Thyroid gland (tissue), 4 donors: ENCODE measurements at regions not wholly inside any gene's neighbourhood (a gene's known extent, or its start where the extent isn't known, plus 50 kb on each side); places are given as distances from the start of the nearest gene placed in this dataset.
"Not testable (repeated sequence)": the region's sequence is repeated elsewhere in the genome, so short reads cannot be mapped to it uniquely, and the experiment has no call there.

Experiments used
- DNase-seq, 2 donors: peaks; one replicate each; pipeline ENCODE4 v3.0.0-alpha.2; 2019
- H3K27ac ChIP-seq, 3 donors: fragments of 200-600 bp; sonication (generic); 1 replicate in 2 of 3; 2 replicates in 1 of 3; pipeline ENCODE4 v1.5.1; 2016 to 2019; ENCODE audit warnings: mild to moderate bottlenecking in 1 of 3, moderate library complexity in 1 of 3
- H3K27me3 ChIP-seq: fragments of 200-600 bp; sonication (generic); one replicate; pipeline ENCODE4 v1.5.1; 2019
- H3K36me3 ChIP-seq, 2 donors: fragments of 200-600 bp; sonication (generic); one replicate each; pipeline ENCODE4 v1.5.1; 2016 to 2019
- H3K4me1 ChIP-seq, 2 donors: fragments of 200-600 bp; sonication (generic); one replicate each; pipeline ENCODE4 v1.5.1; 2017 to 2019
- H3K4me3 ChIP-seq, 3 donors: fragments of 200-600 bp; sonication (generic); replicated peaks in 1 of 3; 1 replicate in 2 of 3; 2 replicates in 1 of 3; pipeline ENCODE4 v1.5.1; 2016; ENCODE audit warnings: mild to moderate bottlenecking in 1 of 3
- H3K9me3 ChIP-seq: fragments of 200-600 bp; sonication (generic); one replicate; pipeline ENCODE4 v1.5.1; 2017
- POLR2A ChIP-seq, 2 donors: fragments of 450-650 bp; IDR thresholded peaks; one replicate each; pipeline ENCODE4 v1.6.1; 2017; ENCODE audit warnings: antibody characterized with exemption in 2 of 2, mild to moderate bottlenecking in 2 of 2, moderate library complexity in 1 of 2
- WGBS, 2 donors: methylation state at CpG; one replicate each; pipeline ENCODE4 v1.1.5; 2017; 5-methylcytosine and 5-hydroxymethylcytosine counted together
- intact Hi-C: fragments of 100-400 bp; cut with DNase I; formaldehyde crosslinking; loops from one replicate; pipeline ENCODE4 v1.15.1; 2023
- TF ChIP-seq, protein P1 (sequence below), 6 experiments: fragments of 200-600 bp in 3 of 6; fragments of 450-650 bp in 3 of 6; sonication (generic) in 3 of 6; IDR thresholded peaks; one replicate each; pipeline ENCODE4 v1.5.1; 2016 to 2019; ENCODE audit warnings: antibody characterized with exemption in 6 of 6, mild to moderate bottlenecking in 2 of 6, inconsistent platforms in 1 of 6, moderate library complexity in 1 of 6

DNA sequence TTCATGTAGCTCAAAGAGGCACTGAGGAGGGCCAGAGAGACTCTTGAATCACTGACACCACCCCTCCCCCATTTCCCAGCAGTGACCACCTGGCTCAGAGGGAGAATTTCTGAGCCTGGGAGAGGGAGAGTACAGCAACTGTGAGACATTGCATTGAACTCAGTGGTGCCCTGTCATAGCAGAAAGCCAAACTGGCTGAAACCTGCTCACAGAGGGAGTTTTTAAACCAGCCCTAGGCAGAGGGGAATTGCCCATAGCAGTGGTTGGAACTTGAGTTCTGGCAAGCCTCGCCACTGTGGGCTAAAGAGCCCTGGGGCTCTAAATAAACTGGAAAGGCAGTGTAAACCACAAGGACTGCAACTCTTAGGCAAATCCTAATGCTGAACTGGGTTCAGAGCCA, 243.1 kb downstream of the ADCYAP1 start:
- 38 to 71% methylated on average over 1 of the region's 1 CpG for WGBS, 2 donors
- no peaks in the 10 kb centered on the region for H3K27me3 ChIP-seq
- intact Hi-C loops: no loop called here

DNA sequence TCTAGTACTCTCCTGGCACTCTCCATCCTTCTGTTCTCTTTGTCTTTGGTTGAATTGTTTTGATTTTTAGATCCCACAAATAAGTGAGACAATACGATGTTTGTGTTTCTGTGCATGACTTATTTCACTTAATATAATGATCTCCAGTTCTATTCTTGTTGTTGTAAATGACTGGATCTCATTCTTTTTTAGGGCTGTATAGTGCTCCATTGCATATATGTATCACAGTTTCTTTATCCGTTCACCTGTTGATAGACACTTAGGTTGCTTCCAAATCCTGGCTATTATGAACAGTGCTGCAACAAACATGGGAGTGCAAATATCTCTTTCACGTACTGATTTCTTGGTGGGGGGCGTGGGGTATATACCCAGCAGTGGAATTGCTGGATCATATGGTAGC, 245.0 kb downstream of the ADCYAP1 start:
- no peaks in the 10 kb centered on the region for H3K4me1 ChIP-seq
- no peaks in the 10 kb centered on the region for H3K36me3 ChIP-seq
- H3K27ac ChIP-seq: no peak overlapping the region
- DNase-seq: no peak
- intact Hi-C loops: no loop called here
- no peak overlapping the region for H3K4me3 ChIP-seq
- 92 to 96% methylated on average over 4 of the region's 4 CpGs for WGBS, 2 donors
- no peak for TF ChIP-seq POLR2A (IDR thresholded peaks at IDR 0.05)
- TF ChIP-seq, protein P1, sequence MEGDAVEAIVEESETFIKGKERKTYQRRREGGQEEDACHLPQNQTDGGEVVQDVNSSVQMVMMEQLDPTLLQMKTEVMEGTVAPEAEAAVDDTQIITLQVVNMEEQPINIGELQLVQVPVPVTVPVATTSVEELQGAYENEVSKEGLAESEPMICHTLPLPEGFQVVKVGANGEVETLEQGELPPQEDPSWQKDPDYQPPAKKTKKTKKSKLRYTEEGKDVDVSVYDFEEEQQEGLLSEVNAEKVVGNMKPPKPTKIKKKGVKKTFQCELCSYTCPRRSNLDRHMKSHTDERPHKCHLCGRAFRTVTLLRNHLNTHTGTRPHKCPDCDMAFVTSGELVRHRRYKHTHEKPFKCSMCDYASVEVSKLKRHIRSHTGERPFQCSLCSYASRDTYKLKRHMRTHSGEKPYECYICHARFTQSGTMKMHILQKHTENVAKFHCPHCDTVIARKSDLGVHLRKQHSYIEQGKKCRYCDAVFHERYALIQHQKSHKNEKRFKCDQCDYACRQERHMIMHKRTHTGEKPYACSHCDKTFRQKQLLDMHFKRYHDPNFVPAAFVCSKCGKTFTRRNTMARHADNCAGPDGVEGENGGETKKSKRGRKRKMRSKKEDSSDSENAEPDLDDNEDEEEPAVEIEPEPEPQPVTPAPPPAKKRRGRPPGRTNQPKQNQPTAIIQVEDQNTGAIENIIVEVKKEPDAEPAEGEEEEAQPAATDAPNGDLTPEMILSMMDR (IDR thresholded peaks at IDR 0.05): no peak
- no peaks in the 10 kb centered on the region for H3K27me3 ChIP-seq
- H3K9me3 ChIP-seq: no peaks in the 10 kb centered on the region

More for the DNA sequence above, 243.1 kb downstream of the ADCYAP1 start:
- Histone ChIP-seq H3K4me1 (no peaks in the 10 kb centered on the region), H3K27ac (no peak overlapping the region), H3K36me3 (no peaks in the 10 kb centered on the region), H3K9me3 (no peaks in the 10 kb centered on the region), H3K4me3 (no peak overlapping the region)
- no peak for DNase-seq
- no peak for TF ChIP-seq POLR2A (IDR thresholded peaks at IDR 0.05)
- TF ChIP-seq, protein P1 (IDR thresholded peaks at IDR 0.05): no peak

DNA sequence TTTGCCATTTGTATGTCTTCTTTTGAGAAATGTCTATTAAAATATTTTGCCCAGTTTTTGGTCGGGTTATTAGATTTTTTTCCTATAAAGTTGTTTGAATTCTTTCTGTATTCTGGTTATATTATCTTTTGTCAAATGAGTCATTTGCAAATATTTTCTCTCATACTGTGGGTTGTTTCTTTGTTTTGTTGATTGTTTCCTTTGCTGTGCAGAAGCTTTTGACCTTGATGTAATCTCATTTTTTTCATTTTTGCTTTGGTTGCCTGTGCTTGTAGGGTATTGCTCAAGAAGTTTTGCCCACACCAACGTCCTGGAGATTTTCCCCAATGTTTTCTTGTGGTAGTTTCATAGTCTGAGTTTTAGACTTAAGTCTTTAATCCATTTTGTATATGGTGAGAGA, 245.7 kb downstream of the ADCYAP1 start:
- H3K27me3 ChIP-seq: no peaks in the 10 kb centered on the region
- no peak overlapping the region for H3K27ac ChIP-seq
- H3K36me3 ChIP-seq: no peaks in the 10 kb centered on the region
- no peaks in the 10 kb centered on the region for H3K4me1 ChIP-seq
- DNase-seq: no peak
- WGBS, 2 donors: 65 to 68% methylated on average over 2 of the region's 2 CpGs
- TF ChIP-seq, protein P1 (IDR thresholded peaks at IDR 0.05): no peak
- TF ChIP-seq POLR2A (IDR thresholded peaks at IDR 0.05): no peak
- H3K9me3 ChIP-seq: no peaks in the 10 kb centered on the region
- intact Hi-C loops: no loop called here
- H3K4me3 ChIP-seq: no peak overlapping the region

DNA sequence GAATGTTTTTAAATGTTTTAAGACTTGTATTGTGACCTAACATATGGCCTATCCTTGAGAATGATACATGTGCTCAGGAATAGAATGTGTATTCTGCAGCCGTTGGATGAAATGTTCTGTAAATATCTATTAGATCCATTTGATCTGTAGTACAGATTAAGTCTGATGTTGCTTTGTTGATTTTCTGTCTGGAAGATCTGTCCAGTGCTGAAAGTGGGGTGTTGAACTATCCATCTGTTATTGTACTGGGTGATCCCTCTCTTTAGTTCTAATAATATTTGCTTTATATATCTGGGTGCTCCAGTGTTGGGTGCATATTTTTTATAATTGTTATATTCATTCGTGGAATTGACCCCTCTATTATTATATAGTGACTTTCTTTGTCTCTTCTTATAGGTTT, 248.3 kb downstream of the ADCYAP1 start:
- H3K4me3 ChIP-seq, H3K27me3 ChIP-seq, H3K9me3 ChIP-seq, H3K27ac ChIP-seq, H3K36me3 ChIP-seq, intact Hi-C loops, DNase-seq, H3K4me1 ChIP-seq: not testable (repeated sequence)
- WGBS, 2 donors: 61 to 63% methylated on average over 2 of the region's 2 CpGs

DNA sequence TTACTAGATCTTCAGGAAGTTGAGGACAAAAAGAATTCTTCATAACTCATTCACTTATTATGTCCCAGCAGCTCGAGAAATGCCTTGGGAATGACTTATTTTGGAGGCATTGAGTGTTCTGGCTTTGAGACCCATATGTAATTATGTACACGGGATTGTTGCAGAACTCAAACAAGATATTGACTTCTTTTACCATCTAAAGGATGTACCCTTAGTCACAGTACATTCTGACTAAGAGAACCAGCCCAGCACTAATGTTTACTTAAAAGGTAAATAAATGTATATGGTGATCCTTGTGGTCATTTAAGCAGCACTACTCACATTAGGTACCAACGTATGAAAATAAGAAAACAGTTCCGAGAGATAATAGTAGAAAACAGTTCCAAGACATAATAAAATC, 268.9 kb downstream of the ADCYAP1 start:
- intact Hi-C loops: no loop called here
- TF ChIP-seq, protein P1 (IDR thresholded peaks at IDR 0.05): no peak
- no peak for TF ChIP-seq POLR2A (IDR thresholded peaks at IDR 0.05)
- peaks cover 2% of the 10 kb centered on the region for H3K9me3 ChIP-seq
- no peak overlapping the region for H3K4me3 ChIP-seq
- no peaks in the 10 kb centered on the region for H3K27me3 ChIP-seq
- no peak overlapping the region for H3K27ac ChIP-seq
- DNase-seq: no peak
- WGBS, 2 donors: 77 to 80% methylated on average over 4 of the region's 4 CpGs
- H3K36me3 ChIP-seq: no peaks in the 10 kb centered on the region
- no peaks in the 10 kb centered on the region for H3K4me1 ChIP-seq

DNA sequence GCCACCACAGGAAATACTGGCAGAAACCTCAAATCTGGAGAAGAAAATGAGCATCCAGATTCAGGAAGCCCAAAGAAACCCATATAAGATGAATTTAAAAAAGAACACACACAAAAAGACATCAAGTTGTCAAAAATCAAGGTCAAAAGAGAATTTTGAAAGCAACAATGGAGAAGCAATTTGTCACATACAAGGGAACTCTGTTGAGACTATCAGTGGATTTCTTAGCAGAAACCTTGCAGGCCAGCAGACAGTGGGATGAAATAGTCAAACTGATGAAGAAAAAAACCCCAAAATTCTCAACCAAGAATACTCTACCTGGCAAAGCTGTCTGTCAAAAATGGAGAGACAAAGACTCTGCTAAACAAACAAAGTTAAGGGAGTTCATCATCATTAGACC, 272.6 kb downstream of the ADCYAP1 start:
- H3K27ac ChIP-seq: no peak overlapping the region
- H3K9me3 ChIP-seq: peaks cover 2% of the 10 kb centered on the region
- DNase-seq: no peak
- TF ChIP-seq, protein P1 (IDR thresholded peaks at IDR 0.05): no peak
- TF ChIP-seq POLR2A (IDR thresholded peaks at IDR 0.05): no peak
- no peaks in the 10 kb centered on the region for H3K36me3 ChIP-seq
- intact Hi-C loops: no loop called here
- H3K4me1 ChIP-seq: no peaks in the 10 kb centered on the region
- no peak overlapping the region for H3K4me3 ChIP-seq
- H3K27me3 ChIP-seq: no peaks in the 10 kb centered on the region
